GM12878 (cell line): ENCODE measurements at regions not wholly inside any gene's neighbourhood (a gene's known extent, or its start where the extent isn't known, plus 50 kb on each side); places are given as distances from the start of the nearest gene placed in this dataset.

ENCODE experiments used
- ATAC-seq: fragments of 200-7000 bp; cut with Tn5 transposase; 3 replicates; pipeline ENCODE4 v1.9.1; 2020; ENCODE audit warnings: mild to moderate bottlenecking, moderate library complexity
- BruUV-seq: library from RNA; stranded (reverse); fragments of 400-500 nt; replicated peaks from 2 replicates; lab custom pipeline; 2021; lab: Mats Ljungman, UMichigan
- CTCF ChIA-PET: fragments of 300-600 bp; sonication (Branson Sonifier 250); formaldehyde crosslinking; extraction: SDS; loops from one replicate; lab custom pipeline; 2021; ENCODE audit warnings: inconsistent platforms; lab: Yijun Ruan, JAX
- POLR2A ChIA-PET: fragments of 350-600 bp; formaldehyde crosslinking; extraction: SDS; loops from one replicate; lab custom pipeline; 2021; ENCODE audit warnings: inconsistent platforms; lab: Charles Lee
- RAD21 ChIA-PET: fragments of 300-600 bp; sonication (Branson Sonifier 250); formaldehyde crosslinking; loops from one replicate; lab custom pipeline; 2023; ENCODE audit warnings: antibody characterized with exemption; ENCODE audit not compliant: unreplicated experiment; lab: Charles Lee
- SMC1A ChIA-PET: fragments of 300-600 bp; sonication (Branson Sonifier 250); formaldehyde crosslinking; loops from one replicate; lab custom pipeline; 2023; ENCODE audit not compliant: unreplicated experiment, uncharacterized antibody; lab: Charles Lee
- DNase-seq: peaks from one replicate; pipeline ENCODE4 v3.0.0-alpha.2; 2011; ENCODE audit warnings: low read depth, low spot score
- FAIRE-seq: peaks from 3 replicates; lab custom pipeline; 2011; peaks lifted over from hg19 to GRCh38; lab: Jason Lieb, UNC
- H2AFZ ChIP-seq: 2 replicates; pipeline ENCODE4 v1.6.0; 2011; ENCODE audit warnings: low read depth, low read length, control low read depth; ENCODE audit not compliant: control insufficient read depth
- H3K27ac ChIP-seq: 2 replicates; pipeline ENCODE4 v1.5.1; 2011; ENCODE audit warnings: control low read depth; ENCODE audit not compliant: control insufficient read depth, insufficient read depth
- H3K27me3 ChIP-seq, 2 experiments: replicated peaks in 1 of 2; 2 replicates each; pipeline versions ENCODE4 v1.6.0 to v1.6.1; 2011; ENCODE audit warnings: low read length in 1 of 2; ENCODE audit not compliant: control insufficient read depth in 2 of 2, insufficient read depth in 2 of 2
- H3K36me3 ChIP-seq, 2 experiments: 2 replicates each; pipeline ENCODE4 v1.5.1; 2011; ENCODE audit warnings: low read length in 1 of 2; ENCODE audit not compliant: control insufficient read depth in 2 of 2, insufficient read depth in 2 of 2
- H3K4me1 ChIP-seq: 2 replicates; pipeline ENCODE4 v1.6.1; 2011; ENCODE audit warnings: mild to moderate bottlenecking, low read length, moderate library complexity, mixed read lengths; ENCODE audit not compliant: control insufficient read depth, insufficient read depth
- H3K4me2 ChIP-seq: 2 replicates; pipeline ENCODE4 v1.6.0; 2011; ENCODE audit warnings: control low read depth; ENCODE audit not compliant: control insufficient read depth, insufficient read depth
- H3K4me3 ChIP-seq: fragments of 200-600 bp; sonication (generic); 2 replicates; pipeline ENCODE4 v1.5.1; 2016
- H3K79me2 ChIP-seq: 2 replicates; pipeline ENCODE4 v1.6.0; 2011; ENCODE audit warnings: low read length; ENCODE audit not compliant: control insufficient read depth, insufficient read depth
- H3K9ac ChIP-seq: 2 replicates; pipeline ENCODE4 v1.8.0; 2011; ENCODE audit warnings: low read length, control low read depth, mixed read lengths; ENCODE audit not compliant: control insufficient read depth, insufficient read depth
- H3K9me3 ChIP-seq: replicated peaks from 3 replicates; pipeline ENCODE4 v1.5.1; 2011; ENCODE audit warnings: mild to moderate bottlenecking, low read length; ENCODE audit not compliant: control insufficient read depth, insufficient read depth
- H4K20me1 ChIP-seq: 2 replicates; pipeline ENCODE4 v1.6.0; 2011; ENCODE audit not compliant: control insufficient read depth, insufficient read depth
- CREM ChIP-seq: IDR thresholded peaks from 2 replicates; pipeline ENCODE4 v1.6.1; 2014; ENCODE audit warnings: antibody characterized with exemption, low read depth
- E2F4 ChIP-seq: IDR thresholded peaks from 2 replicates; pipeline ENCODE4 v1.6.1; 2012; ENCODE audit warnings: low read depth, low read length, improper control_type of control experiment
- EP300 ChIP-seq, 2 experiments: fragments of 150-350 bp in 1 of 2; IDR thresholded peaks; 2 replicates each; pipeline ENCODE4 v1.6.1; 2011 to 2012; ENCODE audit warnings: low read depth in 2 of 2, low read length in 2 of 2, borderline replicate concordance in 1 of 2, improper control_type of control experiment in 1 of 2, inconsistent platforms in 1 of 2; ENCODE audit not compliant: control insufficient read depth in 1 of 2
- ESRRA ChIP-seq: IDR thresholded peaks from 2 replicates; pipeline ENCODE4 v1.6.1; 2012; ENCODE audit warnings: mild to moderate bottlenecking, low read length, improper control_type of control experiment
- FOS ChIP-seq: IDR thresholded peaks from 3 replicates; pipeline ENCODE4 v1.6.1; 2011; ENCODE audit warnings: borderline replicate concordance; ENCODE audit not compliant: insufficient read length; ENCODE audit errors: extremely low read depth
- GABPA ChIP-seq: IDR thresholded peaks from 2 replicates; pipeline ENCODE4 v1.6.1; 2014; ENCODE audit warnings: antibody characterized with exemption, low read depth, mild to moderate bottlenecking, inconsistent platforms
- HDAC2 ChIP-seq: fragments of 200-600 bp; sonication (generic); IDR thresholded peaks from 2 replicates; pipeline ENCODE4 v1.6.1; 2017
- HDAC6 ChIP-seq: fragments of 200-600 bp; sonication (generic); IDR thresholded peaks from one replicate; pipeline ENCODE4 v1.8.0; 2017; ENCODE audit warnings: antibody characterized with exemption; ENCODE audit not compliant: unreplicated experiment
- MAX ChIP-seq: IDR thresholded peaks from 2 replicates; pipeline ENCODE4 v1.6.1; 2012; ENCODE audit warnings: low read depth, low read length, improper control_type of control experiment
- MEF2A ChIP-seq: IDR thresholded peaks from 2 replicates; pipeline ENCODE4 v1.6.1; 2011; ENCODE audit warnings: low read depth, mild to moderate bottlenecking, low read length, moderate library complexity; ENCODE audit not compliant: insufficient read depth
- MXI1 ChIP-seq: fragments of 150-350 bp; IDR thresholded peaks from 2 replicates; pipeline ENCODE4 v1.6.1; 2011; ENCODE audit warnings: low read depth, mild to moderate bottlenecking, inconsistent platforms, low read length, improper control_type of control experiment
- NKRF ChIP-seq: fragments of 450-650 bp; conservative IDR thresholded peaks from 2 replicates; pipeline ENCODE4 v1.6.1; 2017; ENCODE audit warnings: mild to moderate bottlenecking, moderate library complexity
- SUPT20H ChIP-seq: IDR thresholded peaks from 2 replicates; pipeline ENCODE4 v1.6.1; 2011; ENCODE audit warnings: low read depth, mild to moderate bottlenecking, low read length, moderate library complexity, borderline replicate concordance; ENCODE audit not compliant: control insufficient read depth
- ZSCAN29 ChIP-seq: fragments of 450-650 bp; IDR thresholded peaks from 2 replicates; pipeline ENCODE4 v1.6.1; 2017; ENCODE audit warnings: mild to moderate bottlenecking, moderate library complexity
- WGBS: methylation state at CpG from one replicate; pipeline ENCODE4 v1.1.6; 2016; ENCODE audit warnings: low lambda C conversion rate; ENCODE audit not compliant: insufficient replicate concordance, insufficient coverage; ENCODE audit errors: missing lambda C conversion rate; 5-methylcytosine and 5-hydroxymethylcytosine counted together
- in situ Hi-C: fragments of 300-500 bp; cut with MboI; formaldehyde crosslinking; loops from 9 replicates; pipeline ENCODE4 v1.14.3; 2018; ENCODE audit warnings: mixed read lengths
- intact Hi-C: fragments of 100-400 bp; cut with micrococcal nuclease; formaldehyde crosslinking; loops from one replicate; pipeline ENCODE4 v1.14.2; 2022; ENCODE audit not compliant: unreplicated experiment

GRCh38 chr2:138841459-138841858 lies 61.3 kb upstream of the NXPH2 start:
- no TSS peak for BruUV-seq
- 24% methylated on average over 3 of the region's 3 CpGs for WGBS
- ChIA-PET RAD21 (no interaction called here), CTCF (no interaction called here), SMC1A (interaction anchor here (0.7 kb wide), 1 partner anchor 883 kb away, joined by 3 read pairs; no protein-coding TSS in a partner anchor), POLR2A (no interaction called here)
- Histone ChIP-seq H3K4me1 (no peaks in the 10 kb centered on the region), H3K4me3 (no peak overlapping the region), H3K4me2 (no peak overlapping the region), H3K36me3 (no peaks in the 10 kb centered on the region), H3K27me3 (no peaks in the 10 kb centered on the region), H3K9ac (no peak overlapping the region), H4K20me1 (no peaks in the 10 kb centered on the region), H3K27ac (no peak overlapping the region), H3K9me3 (no peaks in the 10 kb centered on the region), H2AFZ (no peak overlapping the region), H3K79me2 (no peaks in the 10 kb centered on the region)
- DNase-seq (no peak), FAIRE-seq (no peak), ATAC-seq (no peak)
- in situ Hi-C loops (no loop called here), intact Hi-C loops (no loop called here)
- TF ChIP-seq FOS (no peak), EP300 (IDR thresholded peaks at IDR 0.05; ENCODE audit: borderline replicate concordance in 1 of 2, control insufficient read depth in 1 of 2, low read depth in 2 of 2, low read length in 2 of 2) (no peak), SUPT20H (no peak), MAX (no peak), NKRF (no peak), ZSCAN29 (no peak), GABPA (no peak), CREM (no peak), MXI1 (no peak), HDAC6 (no peak), ESRRA (no peak), MEF2A (no peak), HDAC2 (no peak), E2F4 (no peak)
